Loucy (cell line): ENCODE measurements at regions not wholly inside any gene's neighbourhood (a gene's known extent, or its start where the extent isn't known, plus 50 kb on each side); places are given as distances from the start of the nearest gene placed in this dataset.
A peak's percentile ranks its signal among the peaks of the same experiment; 100 is the strongest.

Experiments used
- H2AFZ ChIP-seq: fragments of 200-600 bp; sonication (generic); 2 replicates; pipeline ENCODE4 v1.6.0; 2016; ENCODE audit warnings: antibody characterized with exemption, mild to moderate bottlenecking, low read length, moderate library complexity
- H3F3A ChIP-seq: fragments of 200-600 bp; 2 replicates; pipeline ENCODE4 v1.6.0; 2016; ENCODE audit warnings: antibody characterized with exemption, low read depth, mild to moderate bottlenecking
- H3K27me3 ChIP-seq: fragments of 200-600 bp; sonication (generic); 2 replicates; pipeline ENCODE4 v1.6.1; 2014; ENCODE audit warnings: low read length, mild to moderate bottlenecking; ENCODE audit not compliant: insufficient read depth, poor library complexity, severe bottlenecking
- H3K36me3 ChIP-seq: fragments of 200-600 bp; sonication (generic); 2 replicates; pipeline ENCODE4 v1.6.1; 2016; ENCODE audit warnings: low read length; ENCODE audit not compliant: insufficient read depth
- H3K4me1 ChIP-seq: fragments of 200-600 bp; sonication (generic); 2 replicates; pipeline ENCODE4 v1.5.1; 2014; ENCODE audit warnings: low read length, mild to moderate bottlenecking; ENCODE audit not compliant: insufficient read depth, poor library complexity, severe bottlenecking
- H3K4me2 ChIP-seq: fragments of 200-600 bp; sonication (generic); 2 replicates; pipeline ENCODE4 v1.6.0; 2014; ENCODE audit warnings: antibody characterized with exemption, low read length, low read depth, mild to moderate bottlenecking; ENCODE audit not compliant: poor library complexity, severe bottlenecking
- H3K4me3 ChIP-seq: fragments of 200-600 bp; sonication (generic); 2 replicates; pipeline ENCODE4 v1.5.1; 2014; ENCODE audit warnings: low read length, mild to moderate bottlenecking, mixed read lengths; ENCODE audit not compliant: poor library complexity, severe bottlenecking
- H3K79me2 ChIP-seq: fragments of 200-600 bp; sonication (generic); 2 replicates; pipeline ENCODE4 v1.6.1; 2014; ENCODE audit warnings: low read length; ENCODE audit not compliant: insufficient read depth
- H3K9ac ChIP-seq: fragments of 200-600 bp; sonication (generic); 2 replicates; pipeline ENCODE4 v1.6.0; 2014; ENCODE audit warnings: mild to moderate bottlenecking, low read depth, low read length, moderate library complexity; ENCODE audit not compliant: poor library complexity, severe bottlenecking
- H3K9me2 ChIP-seq: fragments of 200-600 bp; sonication (generic); replicated peaks from 2 replicates; pipeline ENCODE4 v1.6.1; 2016; ENCODE audit warnings: low read depth, low read length, mixed read lengths
- H3K9me3 ChIP-seq: fragments of 200-600 bp; sonication (generic); 2 replicates; pipeline ENCODE4 v1.6.1; 2014; ENCODE audit warnings: mild to moderate bottlenecking, antibody characterized with exemption, low read length, low read depth; ENCODE audit not compliant: insufficient read depth
- H4K20me1 ChIP-seq: fragments of 200-600 bp; sonication (generic); 2 replicates; pipeline ENCODE4 v1.6.0; 2014; ENCODE audit warnings: antibody characterized with exemption, low read length, mild to moderate bottlenecking; ENCODE audit not compliant: insufficient read depth, poor library complexity, severe bottlenecking
- CTCF ChIP-seq: fragments of 200-600 bp; sonication (generic); conservative IDR thresholded peaks from 2 replicates; pipeline ENCODE4 v1.5.1; 2014; ENCODE audit warnings: mild to moderate bottlenecking, antibody characterized with exemption, low read length
- EZH2phosphoT487 ChIP-seq: fragments of 200-600 bp; IDR thresholded peaks from 2 replicates; pipeline ENCODE4 v1.6.1; 2018; ENCODE audit warnings: antibody characterized with exemption, mild to moderate bottlenecking, moderate library complexity, borderline replicate concordance

GRCh38 chr11:86161336-86161735 is 83.2 kb upstream of the EED start:
- Histone ChIP-seq H3K36me3 (no peaks in the 10 kb centered on the region), H3K4me2 (no peak overlapping the region), H3K4me1 (peaks cover 39% of the 10 kb centered on the region), H3K79me2 (no peaks in the 10 kb centered on the region), H3K9ac (no peak overlapping the region), H3K9me3 (no peaks in the 10 kb centered on the region), H4K20me1 (no peaks in the 10 kb centered on the region), H3K9me2 (no peaks in the 10 kb centered on the region), H3F3A (no peaks in the 10 kb centered on the region), H2AFZ (no peak overlapping the region), H3K4me3 (no peak overlapping the region), H3K27me3 (no peaks in the 10 kb centered on the region)
- TF ChIP-seq CTCF (no peak), EZH2phosphoT487 (no peak)

GRCh38 chr11:86160541-86161149 is 83.9 kb upstream of the EED start:
- TF ChIP-seq CTCF (no peak), EZH2phosphoT487 (no peak)

GRCh38 chr11:86159581-86159891 is 85.0 kb upstream of the EED start:
- Histone ChIP-seq H3K9me3 (no peaks in the 10 kb centered on the region), H3K9me2 (no peaks in the 10 kb centered on the region), H3F3A (no peaks in the 10 kb centered on the region), H3K4me2 (peak overlapping the region; percentile 28), H3K79me2 (no peaks in the 10 kb centered on the region), H3K9ac (no peak overlapping the region), H3K27me3 (no peaks in the 10 kb centered on the region), H3K4me3 (no peak overlapping the region), H4K20me1 (no peaks in the 10 kb centered on the region), H3K4me1 (peaks cover 39% of the 10 kb centered on the region), H3K36me3 (no peaks in the 10 kb centered on the region), H2AFZ (peak overlapping the region; percentile 81)
- TF ChIP-seq CTCF (no peak), EZH2phosphoT487 (no peak)

More at GRCh38 chr11:86160541-86161149, 83.9 kb upstream of the EED start:
- Histone ChIP-seq H2AFZ (peak overlapping the region; percentile 81; the same call in 1 of the 2 replicates), H3K4me3 (no peak overlapping the region), H3K9me3 (no peaks in the 10 kb centered on the region), H3K4me1 (peaks cover 39% of the 10 kb centered on the region), H3K79me2 (no peaks in the 10 kb centered on the region), H3K9ac (no peak overlapping the region), H3K36me3 (no peaks in the 10 kb centered on the region), H3F3A (no peaks in the 10 kb centered on the region), H3K4me2 (no peak overlapping the region), H3K9me2 (no peaks in the 10 kb centered on the region), H3K27me3 (no peaks in the 10 kb centered on the region), H4K20me1 (no peaks in the 10 kb centered on the region)
